ENCODE measurements at regions not wholly inside any gene's neighbourhood (a gene's known extent, or its start where the extent isn't known, plus 50 kb on each side); places are given as distances from the start of the nearest gene placed in this dataset.

- Histone ChIP-seq H3K4me1 (ENCODE audit: control insufficient read depth in 1 of 2, insufficient read depth in 2 of 2, low read length in 2 of 2) (no peaks in the 10 kb centered on the region), H3K36me3 (ENCODE audit: control insufficient read depth in 1 of 2, insufficient read depth in 2 of 2, low read length in 2 of 2) (no peaks in the 10 kb centered on the region), H3K27me3 (ENCODE audit: insufficient read depth, low read length) (no peaks in the 10 kb centered on the region), H3K9me2 (ENCODE audit: insufficient read depth) (no peaks in the 10 kb centered on the region), H3K4me2 (ENCODE audit: low read length) (no peak overlapping the region), H3K9ac (ENCODE audit: low read length) (no peak overlapping the region), H3K9me3 (ENCODE audit: control insufficient read depth in 1 of 2, insufficient read depth in 1 of 2, low read depth in 1 of 2, low read length in 2 of 2) (no peaks in the 10 kb centered on the region), H4K20me1 (ENCODE audit: insufficient read depth) (no peaks in the 10 kb centered on the region), H3K79me2 (ENCODE audit: insufficient read depth, low read length) (no peaks in the 10 kb centered on the region), H3K4me3 (replicated peaks in 1 of 2; ENCODE audit: low read depth in 1 of 2, low read length in 2 of 2) (no peak overlapping the region), H2AFZ (ENCODE audit: low read depth, low read length, poor library complexity, severe bottlenecking) (no peak overlapping the region), H3K27ac (ENCODE audit: low read depth, low read length) (no peak overlapping the region)
- ChIA-PET CTCF (no interaction called here), POLR2A (no interaction called here), RAD21 (ENCODE audit: low non-redundant PET in 1 of 2, low total read pairs in 2 of 2, uncharacterized antibody in 2 of 2, unreplicated experiment in 2 of 2) (no interaction called here)
- no TSS peak for BruUV-seq (replicated peaks)
- no peak for DNase-seq (ENCODE audit: low read depth, low spot score)
- intact Hi-C loops (cut with micrococcal nuclease): no loop called here
- TF ChIP-seq ELF1 (IDR thresholded peaks at IDR 0.05; ENCODE audit: borderline replicate concordance, low read depth) (no peak), ZBTB33 (IDR thresholded peaks at IDR 0.05; ENCODE audit: extremely low read depth, insufficient replicate concordance, low read length) (no peak), EZH2 (IDR thresholded peaks at IDR 0.05) (no peak), SP1 (IDR thresholded peaks at IDR 0.05; ENCODE audit: low read depth) (no peak), SIN3A (IDR thresholded peaks at IDR 0.05; ENCODE audit: low read depth) (no peak), ZFX (IDR thresholded peaks at IDR 0.05) (no peak), CBX3 (IDR thresholded peaks at IDR 0.05; ENCODE audit: low read depth) (no peak), EGR1 (IDR thresholded peaks at IDR 0.05; ENCODE audit: low read depth) (no peak), EZH2phosphoT487 (IDR thresholded peaks at IDR 0.05; ENCODE audit: borderline replicate concordance) (no peak), ATF3 (IDR thresholded peaks at IDR 0.05) (no peak), FOSL1 (IDR thresholded peaks at IDR 0.05; ENCODE audit: low read depth) (no peak), RAD21 (IDR thresholded peaks at IDR 0.05; ENCODE audit: low read depth) (no peak), JUND (IDR thresholded peaks at IDR 0.05) (no peak), YY1 (IDR thresholded peaks at IDR 0.05; ENCODE audit: extremely low read depth, insufficient replicate concordance, low read depth, low read length) (no peak), ZNF274 (IDR thresholded peaks at IDR 0.05; ENCODE audit: low read depth, low read length) (no peak)
- TF ChIP-seq, protein P1, sequence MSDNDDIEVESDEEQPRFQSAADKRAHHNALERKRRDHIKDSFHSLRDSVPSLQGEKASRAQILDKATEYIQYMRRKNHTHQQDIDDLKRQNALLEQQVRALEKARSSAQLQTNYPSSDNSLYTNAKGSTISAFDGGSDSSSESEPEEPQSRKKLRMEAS (IDR thresholded peaks at IDR 0.05): no peak
- TF ChIP-seq, protein P2, sequence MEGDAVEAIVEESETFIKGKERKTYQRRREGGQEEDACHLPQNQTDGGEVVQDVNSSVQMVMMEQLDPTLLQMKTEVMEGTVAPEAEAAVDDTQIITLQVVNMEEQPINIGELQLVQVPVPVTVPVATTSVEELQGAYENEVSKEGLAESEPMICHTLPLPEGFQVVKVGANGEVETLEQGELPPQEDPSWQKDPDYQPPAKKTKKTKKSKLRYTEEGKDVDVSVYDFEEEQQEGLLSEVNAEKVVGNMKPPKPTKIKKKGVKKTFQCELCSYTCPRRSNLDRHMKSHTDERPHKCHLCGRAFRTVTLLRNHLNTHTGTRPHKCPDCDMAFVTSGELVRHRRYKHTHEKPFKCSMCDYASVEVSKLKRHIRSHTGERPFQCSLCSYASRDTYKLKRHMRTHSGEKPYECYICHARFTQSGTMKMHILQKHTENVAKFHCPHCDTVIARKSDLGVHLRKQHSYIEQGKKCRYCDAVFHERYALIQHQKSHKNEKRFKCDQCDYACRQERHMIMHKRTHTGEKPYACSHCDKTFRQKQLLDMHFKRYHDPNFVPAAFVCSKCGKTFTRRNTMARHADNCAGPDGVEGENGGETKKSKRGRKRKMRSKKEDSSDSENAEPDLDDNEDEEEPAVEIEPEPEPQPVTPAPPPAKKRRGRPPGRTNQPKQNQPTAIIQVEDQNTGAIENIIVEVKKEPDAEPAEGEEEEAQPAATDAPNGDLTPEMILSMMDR (IDR thresholded peaks at IDR 0.05 in 2 of 3, conservative IDR thresholded peaks at IDR 0.05 in 1 of 3; ENCODE audit: borderline replicate concordance in 1 of 3, insufficient read depth in 1 of 3, low read depth in 2 of 3, low read length in 2 of 3): no peak
- no peak for ATAC-seq
Observed at GRCh38 chr21:45352621-45353139, 52.3 kb upstream of the COL18A1 start.
